ENCODE measurements at regions not wholly inside any gene's neighbourhood (a gene's known extent, or its start where the extent isn't known, plus 50 kb on each side); places are given as distances from the start of the nearest gene placed in this dataset.

- no peaks in the 10 kb centered on the region for H3K4me1 ChIP-seq (replicated peaks)
- intact Hi-C loops (cut with DNase I) = no loop called here
- no peaks in the 10 kb centered on the region for H3K9me3 ChIP-seq
- DNase-seq (ENCODE audit: low spot score) = no peak
- no peaks in the 10 kb centered on the region for H3K27me3 ChIP-seq (replicated peaks; ENCODE audit: insufficient read depth)
- TF ChIP-seq POLR2AphosphoS5 (IDR thresholded peaks at IDR 0.05) = no peak
- no peak for TF ChIP-seq CTCF (IDR thresholded peaks at IDR 0.05)
- no peak for TF ChIP-seq POLR2A (IDR thresholded peaks at IDR 0.05)
- 84% methylated on average over 1 of the region's 1 CpG for WGBS
- no peaks in the 10 kb centered on the region for H3K36me3 ChIP-seq
- H3K4me3 ChIP-seq = no peak overlapping the region
- H3K27ac ChIP-seq = no peak overlapping the region
These were observed 620.3 kb downstream of the DIAPH3 start for GRCh38 chr13:59543418-59543817.

GRCh38 chr13:59545007-59545406, 618.7 kb downstream of the DIAPH3 start:
- no peak for TF ChIP-seq POLR2AphosphoS5 (IDR thresholded peaks at IDR 0.05)
- no peak for TF ChIP-seq CTCF (IDR thresholded peaks at IDR 0.05)
- TF ChIP-seq POLR2A (IDR thresholded peaks at IDR 0.05) = no peak
- intact Hi-C loops (cut with DNase I) = no loop called here

GRCh38 chr13:59546178-59546577, 617.5 kb downstream of the DIAPH3 start:
- no peak for DNase-seq (ENCODE audit: low spot score)
- no peak overlapping the region for H3K4me3 ChIP-seq
- no peaks in the 10 kb centered on the region for H3K4me1 ChIP-seq (replicated peaks)
- intact Hi-C loops (cut with DNase I) = no loop called here
- TF ChIP-seq POLR2A (IDR thresholded peaks at IDR 0.05) (no peak), POLR2AphosphoS5 (IDR thresholded peaks at IDR 0.05) (no peak)
- H3K27ac ChIP-seq = no peak overlapping the region
- no peaks in the 10 kb centered on the region for H3K9me3 ChIP-seq
- H3K27me3 ChIP-seq (replicated peaks; ENCODE audit: insufficient read depth) = no peaks in the 10 kb centered on the region
- 88% methylated on average over 1 of the region's 1 CpG for WGBS
- H3K36me3 ChIP-seq = no peaks in the 10 kb centered on the region

More at GRCh38 chr13:59545007-59545406, 618.7 kb downstream of the DIAPH3 start:
- H3K9me3 ChIP-seq = no peaks in the 10 kb centered on the region
- H3K4me1 ChIP-seq (replicated peaks) = no peaks in the 10 kb centered on the region
- H3K27me3 ChIP-seq (replicated peaks; ENCODE audit: insufficient read depth) = no peaks in the 10 kb centered on the region
- 74% methylated on average over 1 of the region's 1 CpG for WGBS
- no peaks in the 10 kb centered on the region for H3K36me3 ChIP-seq
- H3K4me3 ChIP-seq = no peak overlapping the region
- DNase-seq (ENCODE audit: low spot score) = no peak
- no peak overlapping the region for H3K27ac ChIP-seq

- intact Hi-C loops (cut with DNase I) = no loop called here
- DNase-seq (ENCODE audit: low spot score) = no peak
- no peak overlapping the region for H3K27ac ChIP-seq
- 100% methylated on average over 1 of the region's 1 CpG for WGBS
- H3K4me3 ChIP-seq = no peak overlapping the region
- TF ChIP-seq POLR2A (IDR thresholded peaks at IDR 0.05) = no peak
- TF ChIP-seq CTCF (IDR thresholded peaks at IDR 0.05) = no peak
- TF ChIP-seq POLR2AphosphoS5 (IDR thresholded peaks at IDR 0.05) = no peak
- no peaks in the 10 kb centered on the region for H3K36me3 ChIP-seq
- no peaks in the 10 kb centered on the region for H3K4me1 ChIP-seq (replicated peaks)
- H3K27me3 ChIP-seq (replicated peaks; ENCODE audit: insufficient read depth) = no peaks in the 10 kb centered on the region
- no peaks in the 10 kb centered on the region for H3K9me3 ChIP-seq
These were observed 615.8 kb downstream of the DIAPH3 start for GRCh38 chr13:59547950-59548349.

GRCh38 chr13:59562924-59563323, 600.8 kb downstream of the DIAPH3 start:
- no peak overlapping the region for H3K4me3 ChIP-seq
- no peaks in the 10 kb centered on the region for H3K27me3 ChIP-seq (replicated peaks; ENCODE audit: insufficient read depth)
- intact Hi-C loops (cut with DNase I) = no loop called here
- WGBS = 93% methylated on average over 4 of the region's 4 CpGs
- TF ChIP-seq POLR2A (IDR thresholded peaks at IDR 0.05) (no peak), POLR2AphosphoS5 (IDR thresholded peaks at IDR 0.05) (no peak), CTCF (IDR thresholded peaks at IDR 0.05) (no peak)
- H3K4me1 ChIP-seq (replicated peaks) = no peaks in the 10 kb centered on the region
- H3K9me3 ChIP-seq = no peaks in the 10 kb centered on the region
- DNase-seq (ENCODE audit: low spot score) = no peak
- no peak overlapping the region for H3K27ac ChIP-seq
- no peaks in the 10 kb centered on the region for H3K36me3 ChIP-seq

All from prostate gland (tissue), 2 donors.